Fibroblast of skin of left quadriceps (primary cell): ENCODE measurements at regions not wholly inside any gene's neighbourhood (a gene's known extent, or its start where the extent isn't known, plus 50 kb on each side); places are given as distances from the start of the nearest gene placed in this dataset.

Source experiments
- DNase-seq, 2 experiments: peaks; one replicate each; pipeline ENCODE4 v3.0.0-alpha.2; 2013; ENCODE audit warnings: low read depth in 2 of 2

- no peak for DNase-seq
These were observed 154.3 kb upstream of the ARPP21 start for GRCh38 chr3:35484929-35485530.

GRCh38 chr3:35486295-35486694, 153.0 kb upstream of the ARPP21 start:
- DNase-seq, result no peak

- no peak for DNase-seq
These were observed 151.9 kb upstream of the ARPP21 start for GRCh38 chr3:35487376-35487775.

- no peak for DNase-seq
These were observed 150.8 kb upstream of the ARPP21 start for GRCh38 chr3:35488526-35488925.

GRCh38 chr3:35492841-35493240, 146.5 kb upstream of the ARPP21 start:
- DNase-seq, result no peak

GRCh38 chr3:35498506-35499210, 140.7 kb upstream of the ARPP21 start:
- DNase-seq, result no peak

GRCh38 chr3:35500641-35501350, 138.5 kb upstream of the ARPP21 start:
- no peak for DNase-seq

- DNase-seq, result no peak
These were observed 136.6 kb upstream of the ARPP21 start for GRCh38 chr3:35502699-35503098.

GRCh38 chr3:35505181-35505580, 134.1 kb upstream of the ARPP21 start:
- DNase-seq, result no peak

- DNase-seq, result no peak
These were observed 133.6 kb upstream of the ARPP21 start for GRCh38 chr3:35505772-35506171.

- DNase-seq, result no peak
These were observed 119.4 kb upstream of the ARPP21 start for GRCh38 chr3:35519936-35520335.

GRCh38 chr3:35521196-35521595, 118.1 kb upstream of the ARPP21 start:
- no peak for DNase-seq

GRCh38 chr3:35522450-35522849, 116.9 kb upstream of the ARPP21 start:
- DNase-seq, result no peak

GRCh38 chr3:35523074-35523473, 116.3 kb upstream of the ARPP21 start:
- DNase-seq, result no peak

- peak; percentile 0 to 1 for DNase-seq
These were observed 115.5 kb upstream of the ARPP21 start for GRCh38 chr3:35523838-35524237.

GRCh38 chr3:35524856-35525255, 114.5 kb upstream of the ARPP21 start:
- no peak for DNase-seq

GRCh38 chr3:35528728-35529127, 110.6 kb upstream of the ARPP21 start:
- DNase-seq, result no peak

- DNase-seq, result no peak
These were observed 110.0 kb upstream of the ARPP21 start for GRCh38 chr3:35529337-35529736.

GRCh38 chr3:35537265-35537664, 102.1 kb upstream of the ARPP21 start:
- DNase-seq, result peak; percentile 3 to 8

GRCh38 chr3:35544976-35545375, 94.3 kb upstream of the ARPP21 start:
- DNase-seq, result no peak

- DNase-seq, result no peak
These were observed 89.6 kb upstream of the ARPP21 start for GRCh38 chr3:35549690-35550089.

- DNase-seq, result no peak
These were observed 77.2 kb upstream of the ARPP21 start for GRCh38 chr3:35562141-35562540.

- no peak for DNase-seq
These were observed 74.3 kb upstream of the ARPP21 start for GRCh38 chr3:35565048-35565447.
